OCI-LY7 (cell line): ENCODE measurements at regions not wholly inside any gene's neighbourhood (a gene's known extent, or its start where the extent isn't known, plus 50 kb on each side); places are given as distances from the start of the nearest gene placed in this dataset.

Source experiments
- BruUV-seq: library from RNA; stranded (reverse); fragments of 400-500 nt; replicated peaks from 2 replicates; lab custom pipeline; 2021; lab: Mats Ljungman, UMichigan
- CTCF ChIA-PET: fragments of 300-600 bp; sonication (Branson Sonifier 250); formaldehyde crosslinking; loops from one replicate; lab custom pipeline; 2022; ENCODE audit warnings: antibody characterized with exemption; ENCODE audit not compliant: unreplicated experiment; lab: Charles Lee
- POLR2A ChIA-PET: fragments of 300-600 bp; sonication (Branson Sonifier 250); formaldehyde crosslinking; loops from one replicate; lab custom pipeline; 2022; ENCODE audit warnings: antibody characterized with exemption; lab: Charles Lee
- DNase-seq: peaks from one replicate; pipeline ENCODE4 v3.0.0-alpha.2; 2015; ENCODE audit warnings: low spot score
- H2AFZ ChIP-seq: fragments of 200-600 bp; sonication (generic), shearing (Covaris generic); 2 replicates; pipeline ENCODE4 v1.6.1; 2014; ENCODE audit warnings: mild to moderate bottlenecking, antibody characterized with exemption, low read length, moderate library complexity
- H3K27ac ChIP-seq: fragments of 200-600 bp; sonication (generic); 2 replicates; pipeline ENCODE4 v1.5.1; 2014; ENCODE audit warnings: mixed run types, low read depth, mild to moderate bottlenecking, moderate library complexity, low read length, inconsistent platforms; ENCODE audit not compliant: poor library complexity, severe bottlenecking
- H3K36me3 ChIP-seq: fragments of 200-600 bp; sonication (generic); 2 replicates; pipeline ENCODE4 v1.6.1; 2014; ENCODE audit warnings: mild to moderate bottlenecking, antibody characterized with exemption, low read length, moderate library complexity, mixed read lengths; ENCODE audit not compliant: insufficient read depth
- H3K4me1 ChIP-seq: fragments of 200-600 bp; sonication (generic); 2 replicates; pipeline ENCODE4 v1.5.1; 2014; ENCODE audit warnings: mild to moderate bottlenecking, low read length; ENCODE audit not compliant: insufficient read depth, poor library complexity, severe bottlenecking
- H3K4me2 ChIP-seq: fragments of 200-600 bp; sonication (generic); 2 replicates; pipeline ENCODE4 v1.6.1; 2014; ENCODE audit warnings: mild to moderate bottlenecking, low read length
- H3K4me3 ChIP-seq: fragments of 200-600 bp; sonication (generic); 2 replicates; pipeline ENCODE4 v1.5.1; 2014; ENCODE audit warnings: mild to moderate bottlenecking, low read depth, low read length; ENCODE audit not compliant: poor library complexity, severe bottlenecking
- H3K79me2 ChIP-seq: fragments of 200-600 bp; sonication (generic); 2 replicates; pipeline ENCODE4 v1.6.1; 2016; ENCODE audit warnings: low read depth, mild to moderate bottlenecking, low read length, moderate library complexity, mixed read lengths; ENCODE audit not compliant: insufficient read depth
- H3K9me2 ChIP-seq: fragments of 200-600 bp; sonication (generic); 2 replicates; pipeline ENCODE4 v1.6.1; 2016; ENCODE audit warnings: mild to moderate bottlenecking, low read length, mixed read lengths; ENCODE audit not compliant: insufficient read depth
- H3K9me3 ChIP-seq: fragments of 200-600 bp; sonication (generic); 2 replicates; pipeline ENCODE4 v1.6.1; 2014; ENCODE audit warnings: mild to moderate bottlenecking, mixed run types, low read length, mixed read lengths
- H4K20me1 ChIP-seq: fragments of 200-600 bp; sonication (generic); 2 replicates; pipeline ENCODE4 v1.6.1; 2014; ENCODE audit warnings: mild to moderate bottlenecking, antibody characterized with exemption, low read length, moderate library complexity, mixed read lengths; ENCODE audit not compliant: insufficient read depth
- CTCF ChIP-seq: fragments of 200-600 bp; sonication (generic); conservative IDR thresholded peaks from 2 replicates; pipeline ENCODE4 v1.5.1; 2014; ENCODE audit warnings: mild to moderate bottlenecking, antibody characterized with exemption, low read length, moderate library complexity, mixed read lengths
- EZH2phosphoT487 ChIP-seq: fragments of 200-600 bp; sonication (generic); IDR thresholded peaks from 2 replicates; pipeline ENCODE4 v1.6.1; 2018; ENCODE audit warnings: low read depth, borderline replicate concordance, mild to moderate bottlenecking, mixed run types, antibody characterized with exemption, low read length, moderate library complexity, mixed read lengths
- intact Hi-C: fragments of 100-400 bp; cut with micrococcal nuclease; formaldehyde crosslinking; loops from one replicate; pipeline ENCODE4 v1.10.0; 2022; ENCODE audit not compliant: unreplicated experiment

GRCh38 chr6:121865811-121866210 lies 430.4 kb downstream of the GJA1 start:
- Histone ChIP-seq H3K9me3 (no peaks in the 10 kb centered on the region), H3K79me2 (no peaks in the 10 kb centered on the region), H4K20me1 (no peaks in the 10 kb centered on the region), H3K36me3 (no peaks in the 10 kb centered on the region), H3K9me2 (no peaks in the 10 kb centered on the region), H3K4me3 (no peak overlapping the region), H2AFZ (no peak overlapping the region), H3K27ac (no peak overlapping the region), H3K4me1 (no peaks in the 10 kb centered on the region), H3K4me2 (no peak overlapping the region)
- DNase-seq: no peak
- BruUV-seq: no TSS peak
- CTCF ChIA-PET: no interaction called here
- intact Hi-C loops: no loop called here
- no peak for TF ChIP-seq EZH2phosphoT487
- POLR2A ChIA-PET: no interaction called here

- no peak for TF ChIP-seq CTCF
- no peak for TF ChIP-seq EZH2phosphoT487
- no peak for DNase-seq
- POLR2A ChIA-PET: interaction anchor here (0.6 kb wide), 1 partner anchor 420 kb away, joined by 3 read pairs; no protein-coding TSS in a partner anchor
- Histone ChIP-seq H3K4me2 (no peak overlapping the region), H4K20me1 (no peaks in the 10 kb centered on the region), H3K4me3 (no peak overlapping the region), H3K9me2 (no peaks in the 10 kb centered on the region), H3K9me3 (no peaks in the 10 kb centered on the region), H3K36me3 (no peaks in the 10 kb centered on the region), H3K79me2 (no peaks in the 10 kb centered on the region), H3K4me1 (no peaks in the 10 kb centered on the region), H3K27ac (no peak overlapping the region), H2AFZ (no peak overlapping the region)
- CTCF ChIA-PET: no interaction called here
- intact Hi-C loops: no loop called here
- no TSS peak for BruUV-seq
These were observed 431.6 kb downstream of the GJA1 start for GRCh38 chr6:121867095-121867494.

- no TSS peak for BruUV-seq
- no peak overlapping the region for H3K4me3 ChIP-seq
- intact Hi-C loops: no loop called here
- H3K4me1 ChIP-seq: no peaks in the 10 kb centered on the region
- no peaks in the 10 kb centered on the region for H3K79me2 ChIP-seq
- no peaks in the 10 kb centered on the region for H3K9me3 ChIP-seq
- no peaks in the 10 kb centered on the region for H4K20me1 ChIP-seq
- H3K9me2 ChIP-seq: no peaks in the 10 kb centered on the region
- H3K36me3 ChIP-seq: no peaks in the 10 kb centered on the region
- no peak overlapping the region for H2AFZ ChIP-seq
- ChIA-PET CTCF (no interaction called here), POLR2A (interaction anchor here (0.6 to 1.2 kb wide), 2 partner anchors 16 to 1996 kb away, joined by 3 read pairs; no protein-coding TSS in a partner anchor)
- no peak for DNase-seq
- no peak overlapping the region for H3K4me2 ChIP-seq
- no peak overlapping the region for H3K27ac ChIP-seq
- TF ChIP-seq CTCF: no peak
- TF ChIP-seq EZH2phosphoT487: no peak
These were observed 432.8 kb downstream of the GJA1 start for GRCh38 chr6:121868206-121868605.
